Kidney (tissue), 13 donors: ENCODE measurements at regions not wholly inside any gene's neighbourhood (a gene's known extent, or its start where the extent isn't known, plus 50 kb on each side); places are given as distances from the start of the nearest gene placed in this dataset.

Experiments used
- DNase-seq, 5 donors: peaks; one replicate each; pipeline ENCODE4 v3.0.0-alpha.2; 2013 to 2020
- FAIRE-seq: peaks from 2 replicates; lab custom pipeline; 2012; peaks lifted over from hg19 to GRCh38; lab: Jason Lieb, UNC
- H3K27ac ChIP-seq, 2 donors: one replicate each; pipeline ENCODE4 v1.7.0; 2013; ENCODE audit warnings: low read depth in 2 of 2, low read length in 2 of 2, inconsistent platforms in 1 of 2
- H3K27me3 ChIP-seq: one replicate; pipeline ENCODE4 v1.7.1; 2013; ENCODE audit warnings: low read length, inconsistent platforms; ENCODE audit not compliant: control insufficient read depth, insufficient read depth
- H3K36me3 ChIP-seq, 3 donors: one replicate each; pipeline versions ENCODE4 v1.7.0 to v1.7.1; 2013; ENCODE audit warnings: low read length in 3 of 3, control low read depth in 1 of 3, inconsistent platforms in 1 of 3; ENCODE audit not compliant: insufficient read depth in 3 of 3, control insufficient read depth in 2 of 3
- H3K4me1 ChIP-seq, 3 donors: one replicate each; pipeline versions ENCODE4 v1.7.0 to v1.7.1; 2013; ENCODE audit warnings: low read length in 3 of 3, inconsistent platforms in 1 of 3, low read depth in 1 of 3; ENCODE audit not compliant: control insufficient read depth in 2 of 3, insufficient read depth in 2 of 3
- H3K4me3 ChIP-seq, 3 donors: one replicate each; pipeline versions ENCODE4 v1.7.0 to v1.8.1; 2013; ENCODE audit warnings: low read length in 3 of 3, control low read depth in 1 of 3, inconsistent platforms in 1 of 3
- H3K9ac ChIP-seq, 3 donors: one replicate each; pipeline versions ENCODE4 v1.7.0 to v1.7.1; 2013; ENCODE audit warnings: low read length in 3 of 3, control low read depth in 1 of 3, inconsistent platforms in 1 of 3
- H3K9me3 ChIP-seq, 3 donors: one replicate each; pipeline versions ENCODE4 v1.7.0 to v1.7.1; 2013; ENCODE audit warnings: low read length in 3 of 3, control low read depth in 1 of 3, inconsistent platforms in 1 of 3; ENCODE audit not compliant: control insufficient read depth in 2 of 3, insufficient read depth in 1 of 3
- CTCF ChIP-seq: IDR thresholded peaks from 3 replicates; pipeline ENCODE4 v1.5.1; 2012; ENCODE audit warnings: mild to moderate bottlenecking, moderate library complexity, borderline replicate concordance; ENCODE audit not compliant: insufficient read depth; ENCODE audit errors: extremely low read depth
- intact Hi-C: fragments of 100-400 bp; cut with DNase I; formaldehyde crosslinking; loops from one replicate; pipeline ENCODE4 v1.11.1; 2022
- donor health status: control.
- donor health status: control.
- donor health status: control.
- donor health status: control.
- donor health status: control.
- donor health status: DM: yes; HTN: yes; CAD: no.
- donor health status: Normal renal cell carcinoma (clear cell type).

GRCh38 chr18:24656050-24656449, 195.6 kb downstream of the HRH4 start:
- peak in 3 of 5 donors; percentile 36 to 80 (median 62) for DNase-seq

GRCh38 chr18:24656551-24657443, 196.4 kb downstream of the HRH4 start:
- H3K36me3 ChIP-seq, result no peaks in the 10 kb centered on the region
- no peaks in the 10 kb centered on the region for H3K27me3 ChIP-seq
- no peak overlapping the region for H3K4me3 ChIP-seq
- no peak overlapping the region for H3K27ac ChIP-seq
- DNase-seq (peak in 4 of 5 donors; percentile 78 to 95 (median 89)), FAIRE-seq (no peak)
- peaks cover 0 to 3% (median 2%) of the 10 kb centered on the region in 3 donors for H3K4me1 ChIP-seq
- no peak for TF ChIP-seq CTCF
- intact Hi-C loops, result no loop called here
- no peaks in the 10 kb centered on the region for H3K9me3 ChIP-seq
- no peak overlapping the region for H3K9ac ChIP-seq

More at GRCh38 chr18:24656050-24656449, 195.6 kb downstream of the HRH4 start:
- Histone ChIP-seq H3K9me3 (no peaks in the 10 kb centered on the region), H3K27ac (no peak overlapping the region), H3K36me3 (no peaks in the 10 kb centered on the region), H3K9ac (no peak overlapping the region), H3K27me3 (no peaks in the 10 kb centered on the region), H3K4me1 (peaks cover 0 to 3% (median 2%) of the 10 kb centered on the region in 3 donors), H3K4me3 (no peak overlapping the region)
- no peak for FAIRE-seq
- TF ChIP-seq CTCF, result no peak
- intact Hi-C loops, result no loop called here

GRCh38 chr18:24657444-24657842, 197.0 kb downstream of the HRH4 start:
- Histone ChIP-seq H3K9ac (no peak overlapping the region), H3K9me3 (no peaks in the 10 kb centered on the region), H3K27me3 (no peaks in the 10 kb centered on the region), H3K36me3 (no peaks in the 10 kb centered on the region), H3K4me3 (no peak overlapping the region), H3K4me1 (peaks cover 0 to 3% (median 2%) of the 10 kb centered on the region in 3 donors), H3K27ac (no peak overlapping the region)
- FAIRE-seq (no peak), DNase-seq (peak in 3 of 5 donors; percentile 35 to 55 (median 40))
- TF ChIP-seq CTCF, result no peak
- intact Hi-C loops, result no loop called here
